Esophagus squamous epithelium (tissue), 4 donors: ENCODE measurements at regions not wholly inside any gene's neighbourhood (a gene's known extent, or its start where the extent isn't known, plus 50 kb on each side); places are given as distances from the start of the nearest gene placed in this dataset.

Source experiments
- CTCF ChIP-seq, 6 experiments: fragments of 450-650 bp in 4 of 6; fragments of 200-600 bp in 2 of 6; sonication (generic) in 2 of 6; IDR thresholded peaks; one replicate each; pipeline ENCODE4 v1.5.1; 2016 to 2019; ENCODE audit warnings: antibody characterized with exemption in 6 of 6, mild to moderate bottlenecking in 4 of 6, moderate library complexity in 4 of 6
- POLR2A ChIP-seq, 4 donors: fragments of 450-650 bp; IDR thresholded peaks; one replicate each; pipeline ENCODE4 v1.6.1; 2017; ENCODE audit warnings: antibody characterized with exemption in 4 of 4, mild to moderate bottlenecking in 4 of 4, moderate library complexity in 3 of 4

- no peak for TF ChIP-seq CTCF (IDR thresholded peaks at IDR 0.05)
- no peak for TF ChIP-seq POLR2A (IDR thresholded peaks at IDR 0.05)
Measured at GRCh38 chr12:92535961-92536360, 166.8 kb upstream of the PLEKHG7 start.
